ENCODE measurements at regions not wholly inside any gene's neighbourhood (a gene's known extent, or its start where the extent isn't known, plus 50 kb on each side); places are given as distances from the start of the nearest gene placed in this dataset.

DNA sequence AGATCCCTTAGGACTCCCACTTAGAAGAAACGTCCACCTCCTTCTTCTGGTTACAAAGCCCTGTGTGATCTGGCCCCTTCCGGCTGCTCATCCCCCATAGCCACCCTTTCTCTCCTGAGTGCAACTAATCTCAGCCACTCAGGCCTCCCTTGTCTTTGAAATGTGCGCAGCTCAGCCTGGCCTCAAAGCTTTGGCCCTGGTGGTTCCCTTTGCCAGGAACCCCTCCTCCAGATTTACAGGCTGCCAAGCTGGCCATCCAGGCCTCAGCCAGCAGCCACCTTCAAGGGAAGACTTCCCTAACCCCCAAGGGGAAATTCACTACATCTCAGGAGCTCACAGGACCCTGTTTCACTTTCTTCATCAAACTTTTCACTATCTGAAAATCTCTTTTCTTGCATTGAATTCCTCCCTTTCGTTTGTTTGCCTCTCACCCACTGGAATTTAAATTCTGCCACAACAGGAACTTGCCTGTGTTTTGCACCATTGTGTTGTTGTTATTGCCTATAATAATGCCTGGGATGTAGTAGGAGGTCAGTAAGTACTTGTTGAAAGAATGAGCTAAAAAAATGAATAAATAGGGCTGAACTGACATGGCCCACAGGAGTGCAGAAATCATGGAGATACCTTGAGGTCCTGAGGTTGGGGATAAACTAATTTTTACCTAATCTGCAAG, 109.5 kb upstream of the PFN2 start:
- DNase-seq, result no peak

DNA sequence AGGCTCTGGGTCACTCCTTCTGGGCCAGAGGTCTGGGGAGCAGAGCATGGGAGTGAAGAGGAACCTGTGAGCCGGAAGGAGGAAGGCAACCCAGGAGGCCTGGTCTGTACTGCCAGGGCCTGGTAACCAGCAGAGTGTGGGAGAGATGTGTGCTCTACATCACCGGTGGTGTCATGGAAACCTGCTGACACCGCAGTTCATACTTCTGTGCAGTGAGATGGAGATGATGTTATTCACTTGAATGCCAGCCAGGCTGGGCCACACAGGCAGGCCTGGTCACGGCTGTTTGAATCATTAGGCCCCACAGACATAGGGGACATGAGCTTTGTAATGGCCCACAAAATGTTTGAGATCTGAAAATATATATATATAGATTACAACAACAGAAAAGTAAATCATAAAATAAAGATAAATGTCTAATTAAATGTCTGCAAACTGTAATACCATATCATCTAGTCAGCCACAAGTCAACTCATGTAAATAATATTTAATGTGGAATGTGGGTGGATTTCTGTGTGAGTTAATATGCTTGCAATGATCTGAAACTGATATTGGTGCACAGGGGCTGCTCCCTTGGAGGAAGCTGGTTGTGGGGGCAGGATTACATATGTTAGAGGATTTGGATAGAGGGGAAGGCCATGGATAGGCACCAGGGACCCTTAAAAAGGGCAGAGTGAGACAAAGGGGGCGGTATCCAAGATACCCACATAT, 108.5 kb upstream of the PFN2 start:
- no peak for DNase-seq

DNA sequence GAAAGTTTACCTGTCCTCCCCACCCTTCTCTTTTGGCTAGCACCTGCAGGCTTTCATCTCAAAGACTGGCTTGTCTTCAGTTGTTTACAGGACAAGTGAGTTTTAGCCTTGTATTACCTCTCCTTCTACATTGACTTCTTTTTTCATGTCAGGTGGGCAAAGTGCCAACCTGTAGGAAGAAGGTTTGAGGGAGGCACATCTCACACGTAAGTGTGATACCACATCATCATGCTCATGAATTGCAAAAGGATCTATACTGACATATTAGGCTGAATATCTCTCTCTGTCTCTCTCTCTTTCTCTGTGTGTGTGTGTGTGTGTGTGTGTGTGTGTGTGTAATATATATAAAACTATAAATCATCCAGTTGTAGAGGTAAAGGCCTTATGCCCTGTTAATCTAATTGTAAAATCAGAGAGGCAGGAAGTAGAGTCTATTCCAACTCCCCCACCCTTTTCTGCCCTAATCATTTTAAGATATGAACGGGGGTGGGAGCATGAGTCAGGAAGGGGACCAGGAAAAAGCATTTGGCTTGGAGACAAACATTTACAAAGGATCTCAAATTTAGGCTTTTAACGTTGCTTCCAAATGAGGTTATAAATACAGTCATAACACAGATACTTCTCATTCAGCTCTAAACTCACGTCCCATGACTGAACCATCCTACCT, 107.0 kb upstream of the PFN2 start:
- no peak for DNase-seq

DNA sequence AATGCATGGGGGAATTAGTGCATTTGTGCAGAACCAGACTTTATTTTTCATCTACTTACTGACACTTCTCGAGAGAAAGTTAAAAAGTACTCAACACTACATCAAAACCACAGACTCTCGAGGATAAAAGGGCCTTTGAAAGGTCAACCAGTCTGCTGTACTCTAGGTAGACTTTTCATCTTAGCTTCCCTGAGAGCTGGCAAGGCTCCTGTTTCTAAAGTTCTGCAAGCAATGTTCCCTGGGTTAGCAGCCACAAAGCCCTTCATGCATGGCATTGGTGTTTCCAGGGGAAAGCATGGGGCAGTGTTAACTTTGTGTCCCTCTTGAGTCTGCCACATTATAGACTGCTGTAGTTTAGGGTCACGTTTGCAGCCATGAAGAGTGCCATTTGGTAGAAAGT, 106.4 kb upstream of the PFN2 start:
- no peak for DNase-seq

DNA sequence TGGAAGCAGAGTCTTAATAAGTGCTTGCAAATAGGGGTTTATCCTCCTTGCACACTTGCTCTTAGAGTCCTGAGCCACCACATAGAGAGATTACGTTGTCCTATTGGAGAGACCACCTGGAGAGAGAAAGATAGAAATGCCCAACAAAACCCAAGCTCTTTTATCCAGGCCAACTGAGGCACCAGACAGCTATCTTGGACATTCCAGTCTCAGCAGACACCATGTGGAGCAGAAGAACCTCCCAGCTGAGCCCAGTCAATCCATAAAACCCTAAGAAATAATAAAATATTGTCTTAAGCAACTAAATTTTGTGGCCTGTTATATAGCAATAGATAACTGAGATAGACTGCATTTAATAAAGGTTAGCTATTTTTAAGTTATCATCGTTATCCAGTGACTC, 105.7 kb upstream of the PFN2 start:
- DNase-seq, result no peak

DNA sequence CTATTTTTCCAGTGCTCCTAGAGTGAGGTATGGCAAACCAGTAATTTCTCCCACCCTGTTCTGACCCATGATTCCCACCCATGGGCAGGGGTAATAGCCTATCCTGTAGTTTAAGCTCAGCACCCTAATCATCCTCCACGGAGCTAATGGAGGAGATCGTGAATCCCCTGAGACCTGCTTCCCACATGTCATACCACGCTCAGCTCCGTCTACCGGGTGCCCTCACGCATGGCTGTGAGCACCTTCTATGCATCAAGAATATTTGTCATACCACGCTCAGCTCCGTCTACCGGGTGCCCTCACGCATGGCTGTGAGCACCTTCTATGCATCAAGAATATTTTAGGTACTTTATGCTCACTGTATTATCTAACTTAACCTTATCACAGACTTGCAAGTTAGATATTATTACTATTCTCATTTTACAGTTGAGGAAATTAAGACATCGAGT, 104.7 kb upstream of the PFN2 start:
- DNase-seq, result no peak

DNA sequence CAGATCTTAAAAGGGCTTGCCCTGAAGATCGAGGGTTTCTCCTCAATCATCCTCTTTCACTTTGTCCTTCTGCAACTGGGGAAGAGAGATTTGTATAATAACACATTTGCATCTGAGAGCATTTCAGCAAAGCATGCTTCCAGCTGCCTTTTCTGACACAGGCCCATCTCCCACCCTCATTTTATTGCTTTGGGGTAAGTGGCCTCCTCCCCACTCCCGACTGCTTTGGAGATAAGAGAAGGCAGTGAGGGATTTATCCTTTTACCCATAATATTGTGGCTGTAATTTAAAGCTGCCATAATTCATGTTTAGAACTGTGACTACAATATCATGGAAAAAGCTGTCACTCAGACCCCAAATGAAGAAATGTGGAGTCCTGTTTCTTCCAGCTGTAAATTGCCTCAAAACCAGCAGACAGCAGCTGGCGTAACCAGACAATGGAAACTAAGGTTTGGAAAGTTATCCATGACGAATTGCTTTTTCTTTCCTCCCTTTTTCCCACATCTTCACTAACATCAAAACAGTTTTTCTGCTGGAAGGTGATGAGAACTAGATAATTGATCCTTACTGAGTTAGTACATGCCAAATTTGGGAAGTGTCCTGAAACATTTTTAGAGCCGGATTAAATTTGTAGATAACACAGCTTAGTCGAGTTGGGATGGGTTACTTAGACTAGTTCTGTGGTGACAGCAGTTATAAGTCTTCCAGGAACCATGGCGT, 104.2 kb upstream of the PFN2 start:
- no peak for DNase-seq

DNA sequence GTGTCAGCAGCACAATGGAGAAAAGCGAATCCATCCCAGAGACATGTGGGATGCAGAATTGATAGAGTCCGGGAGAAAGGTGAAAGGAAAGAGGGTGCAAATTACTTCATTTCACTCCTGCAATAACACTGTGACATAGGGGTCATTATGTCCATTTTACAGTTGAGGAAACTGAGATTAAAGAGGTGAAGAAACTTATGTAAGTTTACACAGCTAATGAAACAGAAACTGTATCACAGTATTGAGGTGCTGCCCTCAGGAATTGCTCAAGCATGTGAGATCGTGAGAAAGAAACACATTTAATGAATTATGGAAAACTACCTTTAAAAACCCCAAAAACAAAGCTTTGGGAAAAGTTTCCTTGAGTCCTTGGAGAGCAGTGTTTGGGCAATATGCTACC, 103.6 kb upstream of the PFN2 start:
- no peak for DNase-seq

DNA sequence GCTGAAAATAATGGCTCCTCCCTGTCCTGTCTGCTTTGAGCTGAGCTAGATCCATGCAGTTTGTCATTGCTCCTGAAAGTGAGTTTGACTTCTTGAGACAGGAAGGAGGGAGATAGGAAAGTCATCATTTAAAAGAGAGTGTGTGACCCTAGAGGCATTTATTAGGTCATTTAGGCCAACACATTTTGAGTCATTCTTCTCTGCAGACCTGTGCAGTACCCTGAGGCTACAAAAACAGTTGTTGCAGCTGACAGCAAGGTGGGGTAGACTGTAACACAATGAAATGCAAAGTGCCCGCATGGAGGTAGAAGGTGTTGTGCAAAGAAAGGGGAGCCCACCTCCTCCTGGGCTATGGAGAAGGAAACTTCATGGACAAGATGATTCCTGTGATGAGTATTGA, 102.8 kb upstream of the PFN2 start:
- DNase-seq, result no peak

DNA sequence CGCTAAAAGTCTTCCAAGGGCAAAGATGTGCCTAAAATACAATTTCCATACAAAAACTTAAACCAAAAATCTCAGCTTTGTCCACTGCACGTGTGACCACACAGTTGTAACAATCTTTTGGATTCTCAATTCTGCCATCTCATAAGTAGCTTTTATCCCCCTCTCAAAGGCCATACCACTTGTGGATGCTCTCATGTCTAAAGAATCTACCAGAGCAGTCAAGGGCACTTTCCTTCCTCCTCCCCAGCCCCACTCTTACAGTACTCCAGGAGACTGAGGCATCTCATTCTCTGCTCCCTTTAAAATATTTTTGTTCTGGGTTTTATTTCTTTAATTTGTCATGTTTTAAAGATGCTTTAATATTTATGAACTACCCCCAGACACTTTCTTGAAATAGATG, 102.3 kb upstream of the PFN2 start:
- DNase-seq, result no peak

DNA sequence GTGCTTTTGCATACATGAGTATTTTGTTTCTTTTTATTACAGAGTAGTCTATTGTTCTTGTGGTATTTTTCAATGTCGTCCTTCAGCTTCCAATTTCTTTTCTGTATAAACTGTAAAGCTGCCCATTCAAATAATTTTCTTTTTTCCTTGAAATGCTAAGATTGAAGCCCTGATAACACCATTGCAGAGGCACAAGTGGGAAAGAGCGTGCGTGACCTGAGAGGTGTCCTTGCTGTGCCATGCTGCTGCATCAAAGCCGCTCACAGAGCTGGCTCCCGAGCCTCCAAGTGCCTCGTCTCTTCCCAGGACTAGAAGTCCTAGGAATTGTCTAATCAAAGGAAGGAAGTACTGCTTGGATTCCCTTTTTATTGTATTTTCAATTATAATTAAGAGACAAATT, 101.9 kb upstream of the PFN2 start:
- no peak for DNase-seq

DNA sequence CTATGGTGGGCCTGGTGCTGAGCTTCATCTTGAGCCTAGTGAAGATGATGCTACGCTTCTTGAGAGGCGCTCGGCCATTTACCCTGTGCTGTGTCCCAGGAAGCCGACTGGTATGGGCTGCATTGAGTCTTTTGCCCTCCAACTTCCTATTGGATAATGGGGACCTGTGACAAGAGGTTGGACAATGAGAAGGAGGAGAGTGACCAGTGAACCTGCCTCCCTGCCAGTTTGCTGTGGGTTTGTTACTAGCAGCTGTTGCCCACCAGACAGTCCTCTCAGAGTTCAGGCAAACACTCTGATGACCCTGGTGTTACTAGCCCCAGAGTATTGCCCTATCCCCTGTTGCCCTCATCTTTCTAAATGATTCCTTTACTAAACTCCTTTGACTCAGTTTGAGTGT, 99.6 kb upstream of the PFN2 start:
- DNase-seq, result no peak

DNA sequence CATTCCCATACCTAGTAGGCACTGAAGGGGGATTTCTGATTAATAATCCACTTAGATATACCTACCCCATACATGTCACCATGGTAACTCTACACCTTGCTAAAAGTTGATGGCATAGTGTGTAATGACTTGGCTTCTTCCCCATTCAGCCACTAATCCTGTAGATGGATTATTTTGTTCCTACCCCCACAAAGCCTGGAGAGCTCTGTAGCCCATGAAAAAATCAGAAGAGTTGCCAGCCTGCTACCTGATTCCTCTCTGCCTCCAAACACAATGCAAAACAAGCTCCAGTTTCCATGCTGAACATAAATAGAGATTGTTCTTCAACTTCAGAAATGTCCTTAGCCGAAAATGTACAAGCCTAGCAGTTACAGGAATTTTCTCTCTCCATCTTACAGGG, 98.9 kb upstream of the PFN2 start:
- no peak for DNase-seq

DNA sequence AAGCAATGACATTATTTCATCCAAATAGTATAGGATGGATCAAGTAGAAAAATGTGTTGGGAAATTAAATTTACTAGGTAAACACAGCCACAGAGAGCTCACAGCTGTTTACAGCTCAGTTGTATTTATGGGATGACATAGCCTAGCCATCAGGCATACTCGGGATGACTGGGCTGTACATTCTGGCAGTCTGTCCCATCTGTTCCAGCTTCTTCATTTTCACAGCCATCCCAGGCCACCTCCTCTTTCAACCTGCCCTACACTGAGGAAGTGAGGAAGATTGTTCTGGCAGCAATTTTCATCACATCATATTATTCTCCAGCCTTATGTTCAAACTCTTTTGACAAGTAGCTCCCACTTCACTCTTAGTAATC, 98.4 kb upstream of the PFN2 start:
- DNase-seq, result no peak

DNA sequence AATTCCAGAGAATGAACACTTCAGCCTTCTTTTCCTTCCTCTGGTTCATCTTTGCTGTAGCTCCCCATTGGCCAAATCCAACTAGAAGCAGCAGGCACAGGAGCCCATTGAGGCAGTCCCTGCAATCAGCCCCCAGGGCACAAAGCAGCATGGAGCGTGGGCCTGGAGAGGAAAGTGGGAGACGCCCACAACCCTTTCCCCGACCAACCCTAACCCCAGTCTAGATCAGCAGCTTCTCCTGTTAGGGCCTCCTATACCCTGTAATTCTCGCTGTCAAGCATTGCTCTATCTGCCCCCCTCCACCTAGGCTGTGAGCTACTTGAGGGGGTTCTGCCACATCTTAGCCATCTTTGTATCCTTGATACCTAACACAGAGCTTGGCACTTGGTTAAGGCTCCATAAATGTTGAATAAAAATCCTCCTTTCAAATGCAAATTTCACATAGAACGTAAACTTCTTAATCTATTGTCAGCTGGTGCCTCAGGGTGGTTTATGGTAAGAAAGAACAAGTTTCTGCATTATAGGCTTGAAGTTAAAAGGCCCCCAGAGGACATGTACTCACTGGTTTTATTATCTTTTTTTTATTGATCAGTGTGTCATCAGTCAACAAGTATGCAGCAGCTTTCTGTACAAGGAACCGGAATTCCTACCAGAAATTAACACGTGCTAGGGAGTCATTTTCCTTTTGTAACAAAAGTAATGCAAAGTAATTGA, 97.9 kb upstream of the PFN2 start:
- DNase-seq, result no peak

DNA sequence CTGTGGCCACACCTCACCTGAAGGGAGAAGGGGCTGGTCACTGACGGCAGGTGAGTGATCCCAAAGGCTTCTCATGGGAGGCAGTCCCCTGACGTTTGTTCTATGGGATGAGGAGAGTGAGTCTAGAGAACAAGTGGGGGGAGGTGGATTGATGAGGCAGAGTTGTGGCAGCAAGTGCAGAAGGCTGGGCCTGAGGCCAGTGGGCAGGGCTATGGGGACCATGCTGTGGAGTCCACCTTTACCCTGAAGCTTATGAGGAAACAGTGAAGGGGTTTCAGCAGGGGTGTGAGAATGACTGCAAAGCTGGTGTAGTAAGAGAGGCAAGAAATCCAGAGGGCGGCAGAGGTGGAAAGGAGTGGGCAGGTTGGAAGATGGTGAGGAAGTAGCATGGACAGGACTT, 96.9 kb upstream of the PFN2 start:
- no peak for DNase-seq

DNA sequence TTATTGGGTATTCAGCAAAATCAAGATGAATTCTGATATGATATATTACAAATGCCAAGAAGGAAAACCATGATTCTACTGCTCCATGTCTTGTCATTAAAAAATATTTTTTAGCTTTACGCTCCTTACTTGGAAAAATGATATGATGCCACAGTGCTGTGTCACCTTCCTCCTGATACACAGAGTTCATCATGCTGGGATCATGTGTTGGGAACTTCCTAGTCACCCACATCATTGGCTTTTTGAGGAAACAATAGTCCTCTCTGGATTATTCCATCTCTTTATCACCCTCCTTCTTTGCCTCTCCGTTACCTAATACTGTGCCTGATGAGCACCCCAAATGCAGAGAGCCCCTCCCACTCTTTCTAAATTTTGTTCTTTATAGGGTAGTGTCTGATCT, 94.3 kb upstream of the PFN2 start:
- DNase-seq, result no peak

DNA sequence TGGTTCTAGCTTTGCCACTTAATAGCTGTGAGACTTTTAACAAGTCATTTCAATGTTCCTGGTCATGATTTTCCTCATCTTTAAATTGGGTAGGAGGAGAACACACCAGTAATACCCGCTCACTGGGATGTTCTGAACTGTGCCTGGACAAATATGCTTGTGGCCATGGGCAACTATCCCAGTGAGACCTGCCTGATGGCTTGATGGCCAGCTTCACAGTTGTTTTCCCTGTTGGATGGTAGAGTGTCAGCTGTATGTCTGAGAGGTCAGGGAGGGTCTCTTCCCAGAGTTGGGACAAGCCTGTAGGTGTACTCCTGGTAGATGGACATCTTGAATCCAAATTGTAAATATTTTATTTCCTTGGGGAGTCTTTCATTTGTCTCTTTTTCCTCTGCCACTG, 92.5 kb upstream of the PFN2 start:
- DNase-seq, result no peak

DNA sequence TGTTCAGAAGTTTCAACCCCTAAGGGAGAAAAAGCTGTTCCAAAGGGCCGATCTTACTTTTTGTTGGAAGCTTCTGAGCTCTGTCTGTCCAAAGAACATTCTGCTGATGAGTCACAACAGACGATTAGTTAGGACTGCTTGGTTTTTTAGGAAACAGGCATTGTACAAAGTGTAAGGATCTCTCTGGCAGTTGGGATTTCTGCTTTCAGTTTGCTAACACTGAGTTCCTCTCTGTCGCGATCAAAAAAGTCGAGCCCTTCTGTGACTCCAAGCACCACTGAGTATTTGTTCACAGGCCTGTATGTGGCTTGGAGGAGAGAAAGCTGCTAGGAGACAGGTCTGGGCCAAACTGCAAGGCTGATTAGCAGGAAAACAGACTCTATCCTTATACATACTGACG, 91.8 kb upstream of the PFN2 start:
- no peak for DNase-seq

DNA sequence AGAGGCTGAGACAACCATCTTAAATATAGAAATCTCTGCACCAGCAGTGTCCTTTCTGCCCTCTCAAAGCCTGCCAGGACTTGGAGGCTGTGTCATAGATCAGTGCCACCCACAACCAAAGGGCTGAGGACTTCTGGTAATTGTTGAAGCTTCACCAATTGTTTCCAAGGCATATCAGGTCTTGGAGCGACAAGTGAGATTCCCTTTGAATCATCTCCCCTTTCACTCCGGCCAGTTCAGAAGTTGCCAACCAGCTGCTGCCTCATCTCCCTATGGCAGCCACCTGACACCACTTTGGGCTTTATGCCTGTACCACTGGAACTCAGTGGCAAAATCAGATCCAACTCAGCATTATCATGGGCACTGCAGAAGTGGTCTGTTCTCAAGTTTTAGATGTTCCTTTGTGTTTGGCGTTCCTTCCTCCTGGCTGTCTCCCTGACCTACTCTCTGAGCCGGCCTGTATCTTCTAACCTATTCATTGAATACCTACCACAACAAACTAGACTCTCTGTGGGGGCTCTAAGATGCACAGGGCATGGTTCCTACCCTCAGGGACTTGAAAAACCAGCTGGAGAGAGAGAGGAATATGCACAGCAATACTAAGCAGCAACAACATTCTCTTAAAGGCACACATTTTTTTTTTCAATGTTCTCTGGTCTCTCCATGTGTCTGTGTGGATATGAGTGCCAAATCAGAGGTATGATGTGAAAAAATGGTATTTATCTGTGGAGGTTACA, 90.8 kb upstream of the PFN2 start:
- DNase-seq, result no peak

DNA sequence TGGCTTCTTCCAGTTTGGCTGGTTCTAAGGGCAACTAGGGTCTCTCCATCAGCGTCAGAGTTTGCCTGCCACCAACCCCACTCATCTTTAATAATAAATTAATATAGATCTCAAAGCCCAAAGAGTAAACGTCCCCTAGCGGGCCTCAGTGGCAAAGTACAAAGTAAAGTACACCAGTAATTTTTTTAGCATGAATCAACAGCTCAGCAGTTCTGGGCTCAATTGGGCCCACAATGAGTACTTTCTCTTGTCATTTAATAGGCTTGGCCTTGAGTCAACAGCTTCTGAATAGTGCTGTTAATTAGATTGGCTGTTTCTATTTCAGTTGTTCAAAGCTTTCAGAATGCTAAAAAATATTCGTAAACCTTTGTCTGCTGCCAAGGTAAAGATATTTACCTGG, 89.0 kb upstream of the PFN2 start:
- no peak for DNase-seq

DNA sequence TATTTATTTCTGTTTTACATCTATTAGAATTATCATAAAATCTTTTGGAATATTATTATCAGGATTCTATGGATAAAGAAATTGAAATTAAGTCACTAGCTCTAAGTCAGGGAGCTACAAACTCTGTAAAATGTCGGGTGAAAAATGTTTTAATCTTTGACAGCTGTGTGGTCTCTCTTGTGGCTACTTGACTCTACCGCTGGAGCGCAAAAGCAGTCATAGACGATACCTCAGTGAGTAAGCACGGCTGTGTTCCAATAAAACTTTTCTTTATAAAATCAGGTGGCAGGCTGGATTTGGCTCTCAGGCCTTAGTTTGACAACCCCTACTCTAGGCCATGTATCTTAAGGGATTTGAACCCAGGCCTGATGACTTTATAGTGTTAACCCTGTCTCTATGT, 88.5 kb upstream of the PFN2 start:
- DNase-seq, result no peak

DNA sequence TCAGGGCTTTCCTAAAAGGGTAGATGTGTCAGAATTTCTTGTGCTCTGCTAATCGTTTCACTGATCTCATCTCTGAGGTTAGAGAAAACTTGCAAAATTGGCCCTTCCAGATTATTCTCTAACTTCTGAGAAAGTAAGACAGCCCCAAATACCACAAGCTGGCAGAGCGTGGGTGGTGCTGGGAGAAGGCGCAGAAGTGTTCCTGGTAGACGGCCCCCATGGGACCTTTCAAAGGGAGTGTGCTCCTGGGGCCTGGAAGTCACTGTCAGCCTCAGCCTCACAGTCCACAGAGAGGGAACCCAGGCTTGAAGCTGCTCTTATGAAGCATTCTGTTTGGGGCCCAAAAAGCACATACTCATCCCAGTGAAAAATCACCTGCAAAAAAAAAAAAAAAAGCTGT, 86.5 kb upstream of the PFN2 start:
- DNase-seq, result no peak
